Activated CD8-positive, alpha-beta memory T cell treated with anti-CD3 and anti-CD28 coated beads for 48 hours (primary cell): ENCODE measurements at regions not wholly inside any gene's neighbourhood (a gene's known extent, or its start where the extent isn't known, plus 50 kb on each side); places are given as distances from the start of the nearest gene placed in this dataset.

ENCODE experiments used
- DNase-seq, 3 experiments: peaks; one replicate each; pipeline ENCODE4 v3.0.0-alpha.2; 2020; ENCODE audit warnings: low read depth in 2 of 3, low spot score in 2 of 3

GRCh38 chr7:25876092-25876491 is 275.9 kb upstream of the NFE2L3 start:
- DNase-seq = no peak

- no peak for DNase-seq
Measured at GRCh38 chr7:25877802-25878789, 273.9 kb upstream of the NFE2L3 start.

GRCh38 chr7:25879799-25880198 is 272.2 kb upstream of the NFE2L3 start:
- no peak for DNase-seq

GRCh38 chr7:25881317-25882037 is 270.5 kb upstream of the NFE2L3 start:
- DNase-seq = no peak

GRCh38 chr7:25882151-25882773 is 269.7 kb upstream of the NFE2L3 start:
- no peak for DNase-seq

- DNase-seq = no peak
Measured at GRCh38 chr7:25884265-25884828, 267.7 kb upstream of the NFE2L3 start.

DNA sequence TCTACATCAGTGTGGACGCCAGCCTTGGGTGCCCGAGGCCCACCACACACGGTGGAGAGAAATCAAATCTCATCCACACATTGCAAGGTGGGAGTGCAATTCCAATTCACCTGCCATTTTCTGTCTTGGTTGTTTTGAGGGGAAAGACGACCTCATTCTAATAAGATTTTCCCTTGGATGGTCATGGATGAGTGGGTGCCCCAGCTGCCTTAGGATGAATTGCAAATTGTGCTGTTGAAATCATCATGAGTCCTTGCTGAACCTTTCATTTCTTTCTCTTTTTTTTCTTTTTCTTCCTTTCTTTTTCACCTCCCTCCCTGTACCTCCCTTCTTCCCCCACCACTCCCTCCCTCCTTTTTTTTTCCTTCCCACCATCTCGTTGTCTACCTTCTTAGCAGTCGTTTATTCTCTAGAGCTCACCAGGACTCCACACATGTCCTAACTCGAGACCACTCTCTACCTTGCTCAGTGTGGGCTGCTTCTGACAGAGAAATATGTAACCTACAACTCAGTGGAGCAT is 266.9 kb upstream of the NFE2L3 start:
- no peak for DNase-seq

- DNase-seq = no peak
Measured at GRCh38 chr7:25886387-25887240, 265.4 kb upstream of the NFE2L3 start.

DNA sequence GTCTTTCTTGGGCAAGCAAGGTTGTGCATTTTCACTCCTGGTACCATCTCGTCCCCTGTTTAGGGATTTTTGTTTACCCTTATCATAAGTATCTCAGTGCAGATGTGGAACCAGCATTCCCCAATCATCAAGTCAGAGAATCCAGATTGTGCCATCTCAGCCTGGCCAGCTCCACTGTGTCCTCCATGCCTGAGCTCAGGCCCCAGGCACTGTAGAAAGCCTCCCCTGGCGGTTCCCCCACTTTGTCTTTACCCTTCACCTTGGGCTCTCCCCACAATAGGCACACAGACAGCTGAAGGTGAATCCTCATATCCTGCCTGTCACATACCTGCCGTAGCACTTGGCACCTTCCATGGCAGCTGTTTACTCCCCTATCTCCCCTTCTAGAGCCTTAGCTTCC is 264.7 kb upstream of the NFE2L3 start:
- DNase-seq = no peak

DNA sequence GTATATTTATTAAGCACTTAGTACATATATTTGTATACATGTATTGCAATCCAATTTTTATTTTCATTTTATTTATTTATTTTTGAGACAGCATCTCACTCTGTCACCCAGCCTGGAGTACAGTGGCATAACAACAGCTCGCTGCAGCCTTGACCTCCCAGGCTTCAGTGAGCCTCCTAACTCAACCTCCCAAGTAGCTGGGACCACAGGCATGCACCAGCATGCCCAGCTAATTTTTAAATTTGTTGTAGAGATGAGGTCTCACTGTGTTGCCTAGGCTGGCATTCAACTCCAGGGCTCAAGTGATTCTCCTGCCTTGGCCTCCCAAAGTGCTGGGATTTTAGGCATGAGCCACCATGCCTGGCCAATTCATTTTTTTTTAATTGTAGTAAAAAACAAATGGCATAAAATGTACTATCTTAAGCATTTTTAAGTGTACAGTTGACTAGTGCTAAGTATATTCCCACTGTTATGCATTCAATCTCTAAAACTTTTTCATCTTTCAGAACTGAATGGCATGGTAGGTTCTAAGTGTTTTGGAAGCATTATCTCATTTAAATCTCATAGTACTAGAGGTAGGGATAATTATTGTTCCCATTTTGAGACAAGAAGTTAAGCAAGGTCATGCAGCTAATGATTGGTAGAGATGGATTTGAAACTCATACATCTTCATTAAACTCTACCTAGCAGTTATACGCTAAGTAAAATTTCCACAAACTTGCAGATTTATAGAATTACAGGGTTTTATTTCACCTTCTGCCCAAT is 264.0 kb upstream of the NFE2L3 start:
- DNase-seq = no peak

DNA sequence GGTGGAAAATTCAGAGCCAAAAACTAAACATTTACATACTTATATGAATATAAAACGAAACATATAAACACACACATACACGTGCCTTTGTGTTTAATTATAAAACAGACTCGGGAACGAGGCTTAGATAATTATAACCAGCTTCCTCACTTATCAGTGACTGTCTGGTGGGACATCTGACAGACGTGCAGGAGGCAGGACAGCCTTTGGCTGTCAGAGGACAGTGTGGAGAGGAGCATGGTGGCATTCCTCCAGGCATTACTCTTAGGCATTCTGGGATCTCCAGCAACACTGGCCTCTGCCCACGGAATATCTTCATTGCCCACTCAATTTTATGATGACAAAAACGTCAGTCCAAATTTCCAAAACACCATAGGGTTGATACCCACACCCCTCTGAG is 262.2 kb upstream of the NFE2L3 start:
- no peak for DNase-seq

DNA sequence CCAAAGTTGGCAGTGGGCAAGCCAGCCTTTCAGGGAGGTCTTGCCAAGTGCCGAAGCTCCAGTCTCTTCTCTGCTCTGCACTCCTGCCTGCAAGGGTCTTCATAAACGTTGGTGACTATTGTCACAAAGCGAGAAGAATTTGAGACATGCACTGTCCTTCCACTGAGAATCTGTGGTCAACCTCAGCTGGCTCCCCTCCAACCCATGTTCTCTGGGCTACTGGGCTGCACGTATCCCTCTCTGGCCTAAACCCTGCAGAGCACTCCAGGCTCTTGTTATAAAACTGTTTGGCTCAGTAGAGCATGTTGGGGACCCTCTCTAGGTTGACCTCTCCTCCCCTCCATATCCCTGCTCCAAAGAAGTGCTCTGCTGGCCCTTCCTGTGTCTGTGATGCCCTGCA is 260.4 kb upstream of the NFE2L3 start:
- DNase-seq = no peak

DNA sequence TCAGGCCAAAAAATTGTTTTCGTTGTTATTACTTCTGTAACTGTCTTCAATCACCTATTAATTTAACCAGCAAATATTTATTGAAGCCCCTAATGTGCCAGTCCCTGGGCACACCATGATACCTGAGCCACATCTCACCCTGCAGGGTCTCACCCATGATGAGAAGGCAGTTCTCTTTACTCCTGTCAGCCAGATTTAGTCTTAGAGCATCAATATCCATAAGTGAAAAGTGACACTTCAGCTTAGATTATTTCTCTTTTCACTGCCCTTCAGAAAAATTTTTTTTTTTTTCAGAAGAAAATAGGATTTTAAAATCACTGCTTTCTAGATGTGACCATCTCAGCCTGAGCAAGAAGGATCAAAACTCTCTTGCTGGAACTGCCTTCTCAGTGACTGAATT is 258.6 kb upstream of the NFE2L3 start:
- no peak for DNase-seq

DNA sequence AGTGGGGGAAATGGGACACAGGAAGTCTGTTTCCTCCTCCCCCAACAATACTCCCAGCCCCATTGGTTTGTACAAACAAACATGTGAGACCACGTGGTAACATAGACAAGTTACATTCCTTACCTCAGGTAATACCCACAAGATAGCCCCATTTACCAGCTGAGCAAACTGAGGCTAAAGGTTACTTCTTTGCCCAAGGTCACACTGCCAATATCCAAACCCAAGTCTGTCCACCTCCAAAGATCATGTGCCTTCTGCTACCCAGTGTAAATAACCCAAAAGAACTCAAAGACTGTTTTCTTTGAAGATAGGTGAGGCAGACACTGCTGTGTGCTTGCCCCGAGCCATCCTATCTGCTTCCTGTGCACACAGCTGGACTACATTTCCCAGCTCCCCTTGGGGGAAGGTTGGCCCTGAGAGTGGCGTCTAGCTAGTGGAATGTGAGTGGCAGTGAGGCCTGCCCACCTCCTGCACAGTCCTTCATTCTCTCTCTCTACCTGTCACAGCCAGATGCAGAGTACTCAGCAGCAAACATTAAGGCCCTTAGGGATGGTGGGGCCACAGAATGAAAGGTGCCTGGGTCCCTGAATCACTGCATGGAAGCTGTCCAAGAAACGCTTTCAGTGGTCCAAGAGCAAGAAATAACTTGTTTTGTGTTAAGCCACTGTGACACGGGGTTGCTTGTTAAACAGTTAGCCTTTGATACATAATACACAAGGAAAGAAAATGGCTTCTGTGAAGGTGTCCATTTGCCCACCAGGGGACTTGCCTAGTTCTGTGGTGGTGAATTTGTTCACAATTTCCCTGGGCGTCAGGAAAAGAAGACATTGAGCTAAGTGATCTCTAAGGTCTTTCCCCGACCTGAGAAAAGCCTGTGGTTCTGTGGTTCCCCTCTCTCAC is 257.7 kb upstream of the NFE2L3 start:
- DNase-seq = no peak

DNA sequence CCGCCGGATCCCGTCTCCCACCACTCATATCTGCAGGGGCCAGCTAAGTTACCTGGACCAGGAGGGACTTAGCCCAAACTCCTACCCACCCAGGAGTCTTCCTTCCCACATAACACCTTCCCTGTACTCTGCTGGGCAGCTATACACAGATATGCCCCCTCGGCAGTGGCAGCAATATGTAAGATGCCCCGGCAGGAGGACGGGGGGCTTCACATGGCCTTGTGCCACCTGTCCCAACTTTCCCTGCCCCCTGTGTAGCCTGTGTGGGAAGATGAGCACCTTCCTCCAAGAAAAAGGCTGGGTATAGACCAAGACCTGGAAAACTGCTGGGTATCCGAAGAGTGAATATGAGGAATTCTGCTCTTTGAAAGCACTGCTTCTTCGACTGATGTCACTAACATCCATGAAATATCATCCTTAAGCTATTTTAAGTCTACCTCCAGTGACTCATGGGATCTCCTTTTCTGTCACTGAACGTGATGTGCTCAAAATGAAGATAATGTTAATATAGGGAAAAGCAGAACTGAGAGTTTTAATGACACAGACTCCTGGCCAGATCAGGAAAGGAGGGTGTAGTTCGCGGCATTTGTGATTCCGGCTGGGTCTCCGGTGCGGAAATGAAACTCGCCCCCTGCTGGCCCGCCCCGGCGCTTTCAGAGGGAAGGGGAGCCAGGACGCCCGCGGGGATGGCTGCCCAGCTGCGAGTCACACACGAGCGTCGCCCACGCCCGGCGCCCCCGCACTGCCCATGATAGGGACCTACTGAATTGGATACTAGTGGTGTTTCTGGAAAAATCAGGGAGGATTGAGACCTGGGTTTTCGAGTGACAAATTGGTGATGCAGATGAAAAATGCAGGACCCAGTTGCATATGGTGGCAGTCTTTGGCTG is 256.9 kb upstream of the NFE2L3 start:
- peak; percentile 15 to 32 (median 29) for DNase-seq

GRCh38 chr7:25895792-25896171 is 256.2 kb upstream of the NFE2L3 start:
- DNase-seq = no peak

DNA sequence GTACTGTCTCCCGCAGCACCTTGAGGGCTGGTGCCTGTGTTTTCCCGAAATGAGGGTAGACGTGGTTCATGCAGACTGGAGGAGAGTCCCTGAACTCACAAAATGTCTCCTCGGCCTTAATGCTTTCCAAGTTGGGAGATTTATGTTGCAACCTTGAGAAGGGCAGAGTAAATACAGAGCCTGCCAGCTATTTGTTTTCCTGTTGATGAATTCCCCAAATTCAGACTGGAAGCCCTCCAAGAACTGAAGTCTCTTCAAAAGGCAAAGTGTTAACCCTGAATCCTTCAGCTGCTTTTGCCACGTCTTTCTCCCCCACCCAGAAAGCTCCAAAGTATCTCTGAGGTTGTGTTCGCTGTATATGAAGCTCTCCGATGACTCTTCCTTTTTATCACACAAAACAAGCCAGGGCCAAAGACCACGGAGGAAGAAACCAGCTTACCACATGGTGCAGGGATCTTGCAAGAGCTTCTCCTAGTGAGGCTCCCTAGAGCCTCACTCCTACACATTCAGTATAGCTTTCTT is 254.7 kb upstream of the NFE2L3 start:
- no peak for DNase-seq
